OCI-LY1 (cell line): ENCODE measurements at regions not wholly inside any gene's neighbourhood (a gene's known extent, or its start where the extent isn't known, plus 50 kb on each side); places are given as distances from the start of the nearest gene placed in this dataset.

Experiments
- CTCF ChIP-seq: fragments of 200-600 bp; sonication (generic), shearing (Covaris generic); IDR thresholded peaks from 2 replicates; pipeline ENCODE4 v1.5.1; 2017; ENCODE audit warnings: mild to moderate bottlenecking, antibody characterized with exemption, low read length, moderate library complexity, mixed read lengths
- EZH2 ChIP-seq: fragments of 200-600 bp; sonication (generic), shearing (Covaris generic); IDR thresholded peaks from 2 replicates; pipeline ENCODE4 v1.8.0; 2017; ENCODE audit warnings: borderline replicate concordance, mixed run types, mild to moderate bottlenecking, antibody characterized with exemption, low read length, moderate library complexity, mixed read lengths

GRCh38 chr5:156042726-156043125 is 284.2 kb upstream of the SGCD start:
- TF ChIP-seq CTCF = no peak
- no peak for TF ChIP-seq EZH2
